ENCODE measurements at regions not wholly inside any gene's neighbourhood (a gene's known extent, or its start where the extent isn't known, plus 50 kb on each side); places are given as distances from the start of the nearest gene placed in this dataset.

DNA sequence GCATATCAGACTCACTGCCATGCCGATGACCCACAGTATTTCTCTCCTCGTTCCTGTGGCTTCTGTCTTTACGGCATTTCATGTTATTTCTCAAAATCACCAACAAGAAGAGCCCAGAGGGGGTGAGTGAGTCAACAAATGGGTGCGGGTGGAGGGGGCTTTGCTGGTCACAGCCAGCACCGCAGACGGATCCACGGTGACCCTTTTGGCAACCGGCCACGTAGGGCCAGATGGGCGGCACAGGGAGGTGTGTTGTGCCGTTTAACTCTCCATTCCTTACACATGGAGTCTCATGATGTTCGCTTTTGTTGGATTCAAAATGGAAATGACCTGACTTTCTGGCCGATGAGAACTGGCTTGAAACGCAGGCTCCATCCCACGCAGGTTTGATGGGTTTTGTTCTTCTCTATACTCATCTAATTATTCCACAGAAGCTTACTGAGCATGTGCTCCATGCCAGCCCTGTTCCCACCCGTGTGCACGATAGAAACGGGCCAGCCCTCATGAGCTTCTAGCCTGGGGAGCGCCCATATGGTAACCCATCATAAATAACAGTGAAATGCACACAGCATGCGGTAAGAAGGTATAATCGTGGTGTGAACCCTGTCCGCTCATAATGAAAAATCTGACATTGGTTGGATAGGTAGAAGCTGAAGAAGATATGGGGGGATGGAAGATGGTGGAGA lies 319.9 kb downstream of the BRD1 start:
- 0 out of 2 replicates have a peak, but pooled peaks cover 2% of the 10 kb centered on the region for H3K36me3 ChIP-seq (ENCODE audit: insufficient read depth, low read length)
- H4K20me1 ChIP-seq (ENCODE audit: insufficient read depth, low read length, poor library complexity, severe bottlenecking) = no peaks in the 10 kb centered on the region
- H3K4me1 ChIP-seq (ENCODE audit: insufficient read depth, low read length, poor library complexity, severe bottlenecking) = peaks cover 39% of the 10 kb centered on the region
- no peak overlapping the region for H2AFZ ChIP-seq (ENCODE audit: low read length)
- no peak for TF ChIP-seq EZH2phosphoT487 (IDR thresholded peaks at IDR 0.05; ENCODE audit: borderline replicate concordance)
- TF ChIP-seq, protein P1, sequence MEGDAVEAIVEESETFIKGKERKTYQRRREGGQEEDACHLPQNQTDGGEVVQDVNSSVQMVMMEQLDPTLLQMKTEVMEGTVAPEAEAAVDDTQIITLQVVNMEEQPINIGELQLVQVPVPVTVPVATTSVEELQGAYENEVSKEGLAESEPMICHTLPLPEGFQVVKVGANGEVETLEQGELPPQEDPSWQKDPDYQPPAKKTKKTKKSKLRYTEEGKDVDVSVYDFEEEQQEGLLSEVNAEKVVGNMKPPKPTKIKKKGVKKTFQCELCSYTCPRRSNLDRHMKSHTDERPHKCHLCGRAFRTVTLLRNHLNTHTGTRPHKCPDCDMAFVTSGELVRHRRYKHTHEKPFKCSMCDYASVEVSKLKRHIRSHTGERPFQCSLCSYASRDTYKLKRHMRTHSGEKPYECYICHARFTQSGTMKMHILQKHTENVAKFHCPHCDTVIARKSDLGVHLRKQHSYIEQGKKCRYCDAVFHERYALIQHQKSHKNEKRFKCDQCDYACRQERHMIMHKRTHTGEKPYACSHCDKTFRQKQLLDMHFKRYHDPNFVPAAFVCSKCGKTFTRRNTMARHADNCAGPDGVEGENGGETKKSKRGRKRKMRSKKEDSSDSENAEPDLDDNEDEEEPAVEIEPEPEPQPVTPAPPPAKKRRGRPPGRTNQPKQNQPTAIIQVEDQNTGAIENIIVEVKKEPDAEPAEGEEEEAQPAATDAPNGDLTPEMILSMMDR (conservative IDR thresholded peaks at IDR 0.05; ENCODE audit: low read length) = no peak
- H3K4me2 ChIP-seq (ENCODE audit: low read depth, low read length, poor library complexity, severe bottlenecking) = no peak overlapping the region
- 0 out of 2 replicates have a peak, but pooled peaks cover 3% of the 10 kb centered on the region for H3K79me2 ChIP-seq (ENCODE audit: insufficient read depth, low read length)
- H3K27me3 ChIP-seq (ENCODE audit: insufficient read depth, low read length, poor library complexity, severe bottlenecking) = no peaks in the 10 kb centered on the region
- H3K9ac ChIP-seq (ENCODE audit: low read depth, low read length, poor library complexity, severe bottlenecking) = no peak overlapping the region
- peaks cover 10% of the 10 kb centered on the region; the same call in 1 of the 2 replicates for H3K9me3 ChIP-seq (ENCODE audit: insufficient read depth, low read depth, low read length)
- H3F3A ChIP-seq (ENCODE audit: low read depth) = peaks cover 8% of the 10 kb centered on the region
- no peak overlapping the region for H3K4me3 ChIP-seq (ENCODE audit: low read length, poor library complexity, severe bottlenecking)
- no peaks in the 10 kb centered on the region for H3K9me2 ChIP-seq (replicated peaks; ENCODE audit: low read depth, low read length)

- Histone ChIP-seq H3K4me1 (ENCODE audit: insufficient read depth, low read length, poor library complexity, severe bottlenecking) (peaks cover 44% of the 10 kb centered on the region), H3K9me2 (replicated peaks; ENCODE audit: low read depth, low read length) (no peaks in the 10 kb centered on the region), H3K27me3 (ENCODE audit: insufficient read depth, low read length, poor library complexity, severe bottlenecking) (no peaks in the 10 kb centered on the region), H4K20me1 (ENCODE audit: insufficient read depth, low read length, poor library complexity, severe bottlenecking) (no peaks in the 10 kb centered on the region), H3K4me3 (ENCODE audit: low read length, poor library complexity, severe bottlenecking) (no peak overlapping the region), H3K9me3 (ENCODE audit: insufficient read depth, low read depth, low read length) (0 out of 2 replicates have a peak, but pooled peaks cover 2% of the 10 kb centered on the region), H3K36me3 (ENCODE audit: insufficient read depth, low read length) (no peaks in the 10 kb centered on the region), H3K9ac (ENCODE audit: low read depth, low read length, poor library complexity, severe bottlenecking) (no peak overlapping the region), H3K4me2 (ENCODE audit: low read depth, low read length, poor library complexity, severe bottlenecking) (no peak overlapping the region), H3K79me2 (ENCODE audit: insufficient read depth, low read length) (peaks cover 10% of the 10 kb centered on the region), H2AFZ (ENCODE audit: low read length) (no peak overlapping the region), H3F3A (ENCODE audit: low read depth) (peaks cover 12% of the 10 kb centered on the region)
- TF ChIP-seq, protein P1 (conservative IDR thresholded peaks at IDR 0.05; ENCODE audit: low read length) = no peak
- no peak for TF ChIP-seq EZH2phosphoT487 (IDR thresholded peaks at IDR 0.05; ENCODE audit: borderline replicate concordance)
These were observed 321.7 kb downstream of the BRD1 start for GRCh38 chr22:49506010-49506400.

DNA sequence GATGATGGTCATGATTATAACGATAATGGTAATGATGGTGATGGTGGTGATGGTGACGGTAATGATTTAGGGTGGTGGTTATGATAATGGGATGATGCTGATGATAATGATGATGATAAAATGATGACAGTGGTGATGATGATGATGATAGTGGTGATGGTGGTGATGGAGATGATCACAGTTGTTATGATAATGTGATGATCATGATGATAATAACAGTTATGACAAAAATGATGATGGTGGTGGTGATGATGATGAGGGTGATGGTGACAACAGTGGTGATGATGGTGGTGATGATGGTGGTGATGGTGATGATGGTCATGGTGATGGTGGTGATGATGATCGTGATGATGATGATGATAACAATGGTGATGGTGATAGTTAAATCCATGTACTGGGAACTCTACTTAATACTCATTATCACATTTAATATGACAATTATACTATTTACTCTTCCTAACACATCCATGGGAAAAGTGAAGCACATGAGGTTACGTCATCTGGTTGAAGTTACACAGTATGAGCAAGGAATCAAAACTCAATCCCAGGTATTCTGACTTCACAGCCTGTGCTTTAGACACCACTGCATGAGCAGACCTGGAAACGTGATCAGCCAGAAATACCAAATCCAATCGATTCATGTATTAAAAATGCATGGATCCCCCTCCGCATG lies 322.2 kb downstream of the BRD1 start:
- Histone ChIP-seq H3K9ac (ENCODE audit: low read depth, low read length, poor library complexity, severe bottlenecking) (no peak overlapping the region), H3K4me3 (ENCODE audit: low read length, poor library complexity, severe bottlenecking) (no peak overlapping the region), H3K9me2 (replicated peaks; ENCODE audit: low read depth, low read length) (no peaks in the 10 kb centered on the region), H3K4me1 (ENCODE audit: insufficient read depth, low read length, poor library complexity, severe bottlenecking) (peaks cover 50% of the 10 kb centered on the region), H4K20me1 (ENCODE audit: insufficient read depth, low read length, poor library complexity, severe bottlenecking) (no peaks in the 10 kb centered on the region), H3K27me3 (ENCODE audit: insufficient read depth, low read length, poor library complexity, severe bottlenecking) (no peaks in the 10 kb centered on the region), H2AFZ (ENCODE audit: low read length) (no peak overlapping the region), H3K79me2 (ENCODE audit: insufficient read depth, low read length) (peaks cover 15% of the 10 kb centered on the region), H3F3A (ENCODE audit: low read depth) (peaks cover 12% of the 10 kb centered on the region), H3K4me2 (ENCODE audit: low read depth, low read length, poor library complexity, severe bottlenecking) (no peak overlapping the region), H3K36me3 (ENCODE audit: insufficient read depth, low read length) (no peaks in the 10 kb centered on the region), H3K9me3 (ENCODE audit: insufficient read depth, low read depth, low read length) (no peaks in the 10 kb centered on the region)
- TF ChIP-seq, protein P1 (conservative IDR thresholded peaks at IDR 0.05; ENCODE audit: low read length) = no peak
